GM18858 (cell line): ENCODE measurements at regions not wholly inside any gene's neighbourhood (a gene's known extent, or its start where the extent isn't known, plus 50 kb on each side); places are given as distances from the start of the nearest gene placed in this dataset.
"Not testable (repeated sequence)": the region's sequence is repeated elsewhere in the genome, so short reads cannot be mapped to it uniquely, and the experiment has no call there.

Experiments
- ATAC-seq: cut with Tn5 transposase; IDR thresholded peaks from one replicate; pipeline ENCODE4 v1.9.1; 2021; ENCODE audit not compliant: unreplicated experiment

DNA sequence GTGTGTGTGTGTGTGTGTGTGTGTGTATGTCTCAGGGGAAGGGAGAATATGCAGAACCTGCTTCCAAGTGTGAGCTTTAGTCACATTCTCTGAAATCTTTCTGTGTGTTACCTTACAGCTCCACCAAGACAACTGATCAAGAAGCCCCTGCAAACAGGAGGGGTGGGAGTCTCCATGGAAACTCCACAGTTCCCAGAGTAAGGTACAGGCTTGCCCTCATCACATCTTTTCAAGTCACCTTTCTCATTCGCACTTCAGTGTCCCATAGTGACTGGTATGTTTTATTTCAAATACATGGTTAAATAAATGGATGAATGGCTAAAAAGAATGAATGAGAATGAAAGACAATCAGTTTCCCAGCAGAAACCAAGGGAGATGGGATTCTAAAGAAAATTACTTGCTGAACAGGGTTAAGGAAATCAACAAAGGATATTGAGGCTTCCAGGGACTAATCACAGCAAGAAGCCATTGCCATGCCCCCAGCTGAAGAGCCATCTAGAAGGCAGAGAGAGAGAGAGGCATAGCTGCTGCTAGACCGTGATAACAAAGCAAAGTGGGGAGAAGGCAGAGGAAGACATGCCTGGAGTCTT is 987.2 kb upstream of the CELF4 start:
- no peak for ATAC-seq

DNA sequence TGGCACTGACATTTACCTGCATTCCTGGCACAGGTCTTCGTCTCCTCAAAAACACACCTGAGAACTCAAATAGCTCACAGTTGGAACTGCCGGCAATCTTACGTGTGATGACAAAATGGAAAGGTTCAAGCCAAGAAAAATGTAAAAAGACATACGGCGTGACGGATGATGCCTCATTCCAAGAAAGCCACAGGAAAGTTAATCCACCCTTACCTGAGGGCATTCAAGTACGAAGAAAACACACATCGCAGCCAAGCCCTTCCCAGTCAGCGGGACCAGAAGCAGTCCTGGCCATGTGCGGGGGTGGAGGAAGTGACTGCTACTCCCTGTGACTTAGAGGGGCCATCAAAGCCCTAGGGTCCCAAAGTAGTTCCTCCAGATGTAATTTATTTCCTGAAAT is 986.3 kb upstream of the CELF4 start:
- no peak for ATAC-seq

DNA sequence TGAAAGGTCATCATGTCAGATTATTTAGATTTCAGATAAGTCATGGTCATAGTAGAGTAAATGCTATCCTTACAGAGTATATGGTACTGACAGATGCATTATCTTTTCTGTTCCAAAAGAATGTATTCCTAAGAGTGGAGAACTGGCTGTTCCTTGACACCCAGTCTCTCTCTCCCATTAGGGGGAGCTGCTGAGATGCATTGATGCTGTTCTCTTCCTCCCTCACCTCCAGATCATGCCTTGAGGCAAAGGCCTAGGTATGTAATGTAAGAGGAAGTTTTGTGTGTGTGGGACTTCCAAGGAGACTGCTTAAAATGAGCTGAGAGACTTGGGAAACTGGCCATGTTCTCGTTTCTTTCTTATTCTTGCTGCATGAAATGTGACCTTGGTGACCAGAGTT is 979.5 kb upstream of the CELF4 start:
- ATAC-seq = no peak

DNA sequence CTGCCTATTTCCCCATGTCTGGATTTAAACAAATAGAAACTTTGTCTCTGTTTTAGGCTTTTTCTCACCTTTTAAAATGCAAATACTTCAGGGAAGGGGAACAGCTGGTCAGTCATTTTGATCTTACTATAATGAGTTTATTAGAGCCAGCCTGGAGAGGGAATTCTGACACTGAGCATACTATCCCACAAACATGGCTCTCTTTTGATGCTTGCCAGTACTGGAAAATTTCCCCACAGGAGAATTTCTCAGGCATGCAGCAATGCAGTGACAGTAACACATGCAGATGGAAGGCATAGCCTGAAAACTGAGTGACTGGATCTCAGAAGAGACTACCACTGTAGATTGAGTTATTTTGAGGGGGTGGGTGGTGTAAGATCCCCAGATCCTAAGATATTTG is 974.3 kb upstream of the CELF4 start:
- ATAC-seq = no peak

DNA sequence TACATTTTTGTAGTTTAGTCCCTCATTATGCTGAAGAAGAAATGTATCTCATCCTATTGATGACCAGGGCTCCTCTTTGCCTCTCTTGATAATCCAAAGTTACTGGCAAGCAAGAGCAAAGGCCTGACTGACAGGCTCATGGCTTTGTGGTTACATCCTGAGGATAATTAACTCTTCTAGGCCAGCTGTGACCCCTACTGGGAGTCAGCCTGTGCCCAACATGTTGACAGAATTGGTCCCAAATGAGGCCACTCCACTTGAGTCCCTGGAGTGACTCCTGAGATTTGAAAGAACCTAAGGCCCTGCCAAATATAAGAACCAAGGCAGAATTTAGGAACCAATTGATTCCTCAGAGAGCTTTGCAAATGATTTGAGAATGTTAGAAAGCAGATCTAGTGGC is 973.8 kb upstream of the CELF4 start:
- ATAC-seq = no peak

DNA sequence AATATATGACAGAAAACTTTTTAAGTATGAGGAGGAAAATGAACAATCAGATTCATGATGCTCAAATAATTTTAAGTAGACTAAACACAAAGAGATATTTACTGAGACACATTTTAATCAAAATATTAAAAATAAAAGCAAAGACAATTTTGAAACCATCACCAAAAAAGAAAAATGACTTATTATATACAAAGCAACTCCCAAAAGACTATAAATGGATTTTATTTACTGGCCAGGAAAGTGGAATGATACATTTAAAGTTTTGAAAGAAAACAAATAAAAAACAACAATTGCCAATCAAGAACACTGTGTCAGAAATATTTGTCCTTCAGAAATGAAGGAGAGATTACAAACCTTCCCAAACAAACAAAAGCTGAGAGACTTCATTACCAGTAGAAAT is 968.5 kb upstream of the CELF4 start:
- no peak for ATAC-seq

DNA sequence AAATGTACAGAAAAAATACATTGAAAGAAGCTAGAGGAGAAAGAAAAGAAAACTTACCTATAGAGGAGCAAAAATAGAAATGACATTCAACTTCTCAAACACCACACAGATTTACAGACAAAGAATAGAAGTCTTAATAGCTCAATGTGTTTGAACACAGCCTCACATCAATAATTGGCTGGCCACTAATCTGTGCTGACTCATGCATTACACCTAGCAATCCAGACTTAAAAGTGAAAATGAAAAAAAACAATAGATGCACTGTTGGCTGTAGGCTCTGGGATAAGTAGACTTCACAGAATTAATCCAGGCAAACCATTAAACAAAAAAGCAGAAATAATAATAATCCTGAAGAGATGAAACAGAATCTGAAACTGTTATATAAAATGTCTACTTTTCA is 961.3 kb upstream of the CELF4 start:
- ATAC-seq = no peak

DNA sequence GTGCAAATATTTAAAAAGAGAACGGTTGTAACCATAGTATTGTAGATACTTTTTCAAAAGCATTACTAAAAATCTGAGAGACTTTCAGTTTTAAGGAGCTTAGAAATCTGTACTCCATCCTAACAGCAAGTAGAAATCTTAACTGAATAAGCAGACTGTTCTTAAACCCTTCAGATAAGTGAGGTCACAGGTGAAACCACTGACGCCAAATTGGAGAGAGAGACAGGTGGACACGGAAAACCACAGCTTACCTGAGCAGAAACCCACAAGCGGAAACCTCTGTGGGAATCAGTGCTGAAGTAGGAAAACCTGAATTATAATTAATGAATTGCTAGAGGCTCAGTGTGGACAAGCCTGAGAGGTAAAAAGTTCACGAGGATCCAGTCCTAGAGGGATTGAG is 959.4 kb upstream of the CELF4 start:
- no peak for ATAC-seq

DNA sequence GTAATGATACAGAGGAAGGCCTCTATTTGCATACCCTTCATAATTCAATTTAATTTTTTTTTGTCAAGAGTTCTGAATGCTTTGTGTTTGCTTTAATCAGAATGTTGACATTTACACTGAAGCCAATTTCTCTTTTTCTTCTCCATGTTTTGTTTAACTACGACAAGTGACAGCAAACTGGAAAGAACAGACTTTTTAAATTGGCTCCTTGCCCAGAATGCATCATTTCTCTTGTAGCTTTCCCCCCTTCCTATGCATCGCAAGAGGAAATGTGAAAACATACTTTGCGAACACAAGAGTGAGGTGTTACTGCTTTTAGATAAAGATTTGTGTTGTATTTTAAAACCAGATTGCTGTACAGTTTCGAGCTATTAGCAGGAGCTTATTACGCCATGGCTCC is 955.2 kb upstream of the CELF4 start:
- ATAC-seq = no peak

DNA sequence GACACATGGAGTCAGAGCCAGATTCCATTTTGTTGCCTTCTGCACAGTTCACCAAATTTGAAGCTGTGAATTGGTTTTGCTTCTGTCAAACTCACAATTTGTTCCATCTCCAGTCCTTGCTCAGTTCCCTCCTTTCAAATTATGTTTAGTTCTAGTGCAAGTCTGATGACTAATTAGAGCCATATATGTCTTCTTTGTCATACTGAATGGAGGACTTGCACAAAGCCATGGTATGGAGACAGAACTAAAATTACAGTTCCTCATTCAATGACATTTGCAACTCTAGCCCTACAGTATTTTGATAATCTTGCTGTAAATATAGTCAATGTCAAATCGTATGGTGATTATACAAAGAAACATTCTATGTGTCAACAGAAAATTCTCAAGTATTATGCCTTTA is 936.9 kb upstream of the CELF4 start:
- no peak for ATAC-seq

DNA sequence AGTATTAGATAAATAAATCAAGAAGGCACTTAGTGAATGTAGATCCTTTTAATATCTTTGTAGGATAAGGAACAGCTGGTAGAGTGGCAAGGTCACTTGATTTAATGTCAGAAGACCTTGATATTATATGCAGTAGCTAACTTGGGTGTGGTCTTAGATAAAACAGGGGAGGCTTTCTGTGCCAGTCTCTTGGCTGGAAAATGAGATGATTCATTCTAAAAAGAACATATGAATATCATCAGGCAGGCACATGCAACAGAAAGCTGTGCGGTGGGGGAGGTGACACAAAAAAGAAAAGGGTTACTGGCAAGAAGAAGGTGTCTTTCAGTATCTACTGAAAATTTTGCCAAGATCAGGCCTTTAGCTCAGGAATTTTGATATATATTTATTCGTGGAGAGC is 931.7 kb upstream of the CELF4 start:
- no peak for ATAC-seq

DNA sequence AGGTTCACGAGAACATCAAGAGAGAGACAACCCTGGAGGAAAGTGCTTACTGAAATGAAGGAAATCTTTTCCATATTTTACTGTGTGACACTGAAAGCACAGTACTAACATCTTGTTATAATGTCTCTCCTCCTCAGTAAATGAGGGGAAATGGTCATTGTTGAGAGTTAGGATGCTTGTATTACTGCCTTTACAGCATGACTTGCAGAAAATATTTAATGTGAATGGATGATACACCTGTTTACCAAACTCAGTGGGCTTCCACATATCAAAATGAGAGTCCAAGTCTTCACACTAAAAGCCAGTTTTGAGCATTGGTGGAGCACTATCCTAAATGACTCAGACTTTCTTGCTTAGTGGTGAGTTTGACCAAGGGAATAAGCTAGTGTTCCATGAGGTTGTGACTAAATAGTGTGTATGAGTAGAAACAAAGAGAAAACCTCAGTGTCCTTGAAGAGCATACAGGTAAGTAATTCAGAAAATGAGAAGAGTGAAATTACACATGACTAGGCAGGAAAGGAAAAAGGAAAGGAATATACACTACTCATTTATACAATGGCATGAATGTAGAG is 930.7 kb upstream of the CELF4 start:
- no peak for ATAC-seq

DNA sequence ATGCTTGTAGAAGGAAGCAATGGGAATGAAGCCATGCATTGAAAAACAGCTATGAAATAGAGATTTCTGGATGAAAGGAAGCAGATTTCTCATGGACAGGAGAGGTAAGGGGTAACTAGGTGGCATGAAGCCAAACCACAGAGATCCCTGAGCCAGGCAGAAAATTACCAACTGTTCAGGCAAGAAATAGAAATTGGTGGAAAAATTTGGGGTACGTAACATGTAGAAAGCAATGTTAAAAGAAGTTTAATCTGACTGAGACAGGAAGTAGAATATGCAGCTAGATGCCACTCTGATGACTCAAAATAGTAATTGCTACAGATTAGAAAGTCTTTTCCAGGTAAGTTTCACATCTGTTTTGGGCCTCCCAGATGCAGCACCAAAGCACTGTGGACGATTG is 928.5 kb upstream of the CELF4 start:
- no peak for ATAC-seq

DNA sequence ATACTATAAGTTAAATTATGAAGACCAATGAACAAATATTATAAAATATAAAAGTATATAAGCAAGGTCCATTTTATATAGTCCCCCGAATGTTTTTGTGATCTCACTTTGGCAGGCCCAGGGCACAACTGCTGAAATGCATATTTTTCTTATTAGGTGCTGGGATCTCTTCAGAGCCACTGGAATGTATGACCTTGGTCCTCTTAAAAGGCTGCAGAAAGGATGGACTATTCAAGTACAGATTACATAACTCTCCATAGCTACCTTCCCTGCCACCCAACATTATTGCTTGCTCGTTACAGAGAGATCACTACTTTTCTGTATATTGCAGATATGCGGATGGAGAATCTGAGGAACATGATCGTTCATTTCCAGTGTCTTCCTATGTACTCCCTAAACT is 925.6 kb upstream of the CELF4 start:
- ATAC-seq = no peak

DNA sequence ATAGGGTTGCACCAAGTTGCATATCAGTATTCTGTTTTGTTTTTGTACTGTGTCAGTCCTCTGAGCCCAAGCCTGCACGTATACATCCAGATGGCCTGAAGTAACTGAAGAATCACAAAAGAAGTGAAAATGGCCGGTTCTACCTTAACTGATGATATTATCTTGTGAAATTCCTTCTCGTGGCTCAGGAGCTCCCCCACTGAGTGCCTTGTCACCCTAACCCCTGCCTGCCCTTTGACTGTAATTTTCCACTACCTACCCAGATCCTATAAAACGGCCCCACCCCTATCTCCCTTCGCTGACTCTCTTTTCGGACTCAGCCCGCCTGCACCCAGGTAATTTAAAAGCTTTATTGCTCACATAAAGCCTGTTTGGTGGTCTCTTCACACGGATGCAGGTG is 924.1 kb upstream of the CELF4 start:
- not testable (repeated sequence) for ATAC-seq

DNA sequence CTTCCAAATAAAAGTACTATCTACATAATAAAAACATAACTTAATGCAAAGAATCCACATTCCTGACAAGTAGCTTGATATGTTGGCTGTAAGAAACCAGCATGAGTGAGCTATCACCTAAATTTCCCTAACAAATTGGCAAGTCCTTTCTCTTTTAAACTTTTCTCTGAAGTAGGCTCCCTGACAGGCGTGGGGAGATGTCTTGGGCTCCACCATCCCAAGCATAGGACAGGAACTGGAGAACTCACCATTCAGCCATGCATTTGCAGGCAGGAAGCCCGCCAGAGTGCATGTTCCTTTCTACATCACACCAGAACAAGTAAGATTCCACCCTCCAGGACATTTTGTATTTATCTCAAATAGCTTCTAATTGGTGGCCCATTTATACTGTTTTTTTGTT is 921.9 kb upstream of the CELF4 start:
- ATAC-seq = no peak

DNA sequence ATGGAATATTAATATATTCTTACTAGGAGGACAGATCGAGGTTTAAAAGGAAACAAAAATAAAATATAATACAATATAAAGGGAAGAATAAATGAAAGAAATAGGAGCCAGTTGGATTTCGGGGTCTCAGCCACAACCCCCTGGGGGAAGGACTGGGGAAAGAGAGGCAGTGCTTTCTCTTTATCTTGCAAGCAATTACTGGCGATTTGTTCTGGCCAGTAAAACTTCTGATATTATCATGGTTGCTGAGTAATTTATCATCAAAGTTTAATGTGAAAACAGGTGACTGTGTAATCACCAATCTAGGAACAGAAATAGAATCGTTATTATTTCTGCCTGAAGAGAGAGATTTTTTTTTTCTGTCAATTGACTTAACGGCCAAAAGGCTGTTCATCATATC is 917.7 kb upstream of the CELF4 start:
- no peak for ATAC-seq

DNA sequence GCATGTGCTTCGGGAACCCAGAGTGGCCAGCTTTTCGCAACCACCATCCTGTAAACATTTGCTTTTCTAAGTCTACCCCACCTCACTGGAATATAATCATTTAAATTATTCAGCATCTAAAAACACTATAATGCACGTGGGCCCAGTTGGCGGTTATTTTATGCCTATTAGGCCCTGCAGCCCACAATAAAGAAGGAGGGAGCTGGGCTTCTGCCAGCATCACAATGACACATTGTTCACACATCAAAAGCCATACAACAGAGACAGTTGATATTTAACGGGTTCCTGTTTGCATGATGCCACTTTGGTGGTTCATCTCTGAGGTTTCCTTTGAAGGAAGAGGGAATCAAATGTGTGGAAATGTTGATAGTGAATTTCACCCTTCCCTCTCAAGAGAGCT is 916.0 kb upstream of the CELF4 start:
- ATAC-seq = no peak

DNA sequence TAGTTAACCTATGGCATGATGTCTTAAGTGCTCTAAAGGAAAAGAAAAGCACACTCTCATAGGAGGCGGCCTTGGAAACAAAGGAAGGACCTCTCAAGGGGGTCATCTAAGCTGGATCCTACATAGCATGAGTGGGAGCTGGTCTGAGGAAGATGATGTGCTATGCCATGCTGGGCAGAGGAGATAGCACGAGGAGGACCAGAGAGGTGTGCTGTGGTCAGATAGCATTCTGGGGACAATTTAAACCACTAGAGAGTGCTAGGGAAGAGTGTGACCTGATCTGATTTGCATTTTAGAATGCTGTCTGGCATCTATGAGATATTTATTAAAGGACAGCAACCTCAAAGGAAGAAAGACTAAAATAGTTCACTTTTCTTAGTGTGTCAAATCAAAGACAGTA is 910.1 kb upstream of the CELF4 start:
- ATAC-seq = no peak

DNA sequence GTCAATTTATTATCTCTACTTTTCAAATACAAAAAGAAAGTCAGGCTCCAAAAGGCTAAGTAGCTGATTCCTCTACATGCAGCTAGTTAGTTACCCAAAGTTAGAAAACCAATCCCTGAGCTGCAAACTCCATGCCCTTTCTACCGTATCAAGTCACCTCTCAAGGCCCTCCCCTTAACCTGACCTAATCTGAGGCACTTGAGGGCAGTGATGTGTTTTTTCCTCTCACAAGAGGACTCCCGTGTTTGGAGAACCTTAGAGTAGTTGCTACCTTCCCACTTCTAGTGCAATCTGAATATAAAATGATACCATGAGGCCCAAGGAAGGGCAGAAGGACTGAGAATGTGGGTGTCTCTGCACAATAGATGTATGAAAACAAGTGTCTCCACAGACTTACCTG is 907.9 kb upstream of the CELF4 start:
- no peak for ATAC-seq

DNA sequence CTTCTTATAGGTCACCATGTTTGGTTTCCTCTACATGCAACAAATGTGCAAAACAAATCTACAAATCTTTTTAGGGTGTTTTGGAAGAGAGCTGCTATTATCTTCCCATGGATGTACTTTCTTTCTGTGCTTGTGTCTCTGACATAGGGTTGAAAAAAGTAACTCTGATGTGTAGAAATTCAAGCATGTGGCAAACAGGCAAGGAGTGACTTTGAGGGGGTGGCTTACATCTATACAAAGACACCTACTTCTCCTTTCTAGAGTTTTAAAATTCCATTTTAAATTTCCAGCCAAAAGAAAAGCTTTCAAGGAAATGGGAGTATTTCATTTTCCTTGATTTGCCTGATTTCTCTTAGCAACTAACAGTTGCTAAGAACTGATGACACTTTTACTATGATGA is 904.8 kb upstream of the CELF4 start:
- ATAC-seq = no peak

DNA sequence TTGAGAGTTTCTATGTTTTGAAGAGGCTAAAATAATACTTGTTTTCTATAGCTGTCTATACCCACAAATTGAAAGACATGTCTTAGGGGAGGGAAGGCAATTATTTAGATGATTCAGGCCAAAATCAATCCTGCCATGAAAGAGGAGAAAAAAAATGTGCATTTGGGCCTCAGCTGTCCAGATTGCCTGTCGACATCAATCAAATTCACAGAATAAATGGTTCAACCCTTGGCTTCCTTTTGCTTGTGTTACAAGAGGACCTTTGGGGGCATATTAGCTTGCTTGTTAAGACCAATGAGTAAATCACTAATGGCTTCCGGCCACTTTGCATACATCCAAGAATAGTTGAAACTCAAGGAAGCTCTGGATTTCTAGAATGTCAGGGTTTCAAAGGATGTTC is 900.8 kb upstream of the CELF4 start:
- ATAC-seq = no peak

DNA sequence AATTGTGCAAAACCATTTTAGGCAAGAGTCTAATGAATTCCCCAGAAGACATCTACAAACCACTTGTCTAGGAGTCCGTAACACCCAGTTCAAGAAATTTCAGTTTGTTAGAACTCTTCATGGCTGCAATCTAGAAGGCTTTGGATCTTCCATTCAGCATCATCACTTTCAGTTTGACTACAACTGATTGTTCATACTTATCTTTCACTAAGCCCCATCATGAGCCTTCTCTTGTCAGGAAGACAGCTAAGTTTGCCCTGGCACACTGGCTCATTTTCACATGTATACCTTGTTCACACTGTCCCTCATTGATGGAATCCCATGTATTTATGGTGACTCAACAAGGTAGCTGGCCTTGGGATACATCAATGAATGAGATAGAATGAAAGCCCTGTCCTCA is 898.4 kb upstream of the CELF4 start:
- no peak for ATAC-seq

DNA sequence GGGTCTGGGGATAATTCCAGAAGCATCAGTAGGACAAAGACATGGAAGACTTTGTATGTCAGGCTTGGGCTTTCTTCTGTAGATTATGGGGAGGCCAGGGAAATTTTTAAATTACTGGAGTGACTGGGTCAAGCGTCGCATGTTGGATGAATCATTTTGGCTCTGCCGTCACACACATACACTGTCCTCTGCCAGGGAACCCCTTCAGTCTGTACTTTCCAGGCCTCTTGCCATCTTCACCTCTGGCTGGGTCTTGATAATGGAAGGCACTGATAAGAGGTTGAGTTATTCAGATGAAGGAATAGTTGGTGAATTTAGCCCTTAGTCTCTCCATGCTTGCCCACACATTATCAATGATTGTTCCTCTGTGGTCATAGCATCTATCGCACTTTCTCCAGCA is 895.1 kb upstream of the CELF4 start:
- ATAC-seq = no peak
